ENCODE measurements at regions not wholly inside any gene's neighbourhood (a gene's known extent, or its start where the extent isn't known, plus 50 kb on each side); places are given as distances from the start of the nearest gene placed in this dataset.

GRCh38 chr1:56432166-56432971 lies 147.0 kb downstream of the PLPP3 start:
- TF ChIP-seq CTCF (IDR thresholded peaks at IDR 0.05) (no peak), BHLHE40 (IDR thresholded peaks at IDR 0.05; ENCODE audit: low read depth, low read length) (no peak), USF2 (IDR thresholded peaks at IDR 0.05) (no peak), RCOR1 (IDR thresholded peaks at IDR 0.05; ENCODE audit: low read depth, low read length) (no peak), NR3C1 (IDR thresholded peaks at IDR 0.05) (no peak), PHF8 (IDR thresholded peaks at IDR 0.05; ENCODE audit: borderline replicate concordance, low read depth) (no peak), POLR2A (IDR thresholded peaks at IDR 0.05; ENCODE audit: low read length) (no peak), ZNF302 (CRISPR knock-in tag; IDR thresholded peaks at IDR 0.05) (no peak), ZSCAN20 (CRISPR knock-in tag; IDR thresholded peaks at IDR 0.05) (no peak), HOXA7 (CRISPR knock-in tag; IDR thresholded peaks at IDR 0.05) (no peak)
